Stimulated activated CD8-positive, alpha-beta memory T cell treated with anti-CD3 and anti-CD28 coated beads, Interleukin-7, amount 100 ng/mL, for 4 hours (primary cell): ENCODE measurements at regions not wholly inside any gene's neighbourhood (a gene's known extent, or its start where the extent isn't known, plus 50 kb on each side); places are given as distances from the start of the nearest gene placed in this dataset.
"Not testable (repeated sequence)": the region's sequence is repeated elsewhere in the genome, so short reads cannot be mapped to it uniquely, and the experiment has no call there.

Experiments used
- DNase-seq, 2 donors: peaks; one replicate each; pipeline ENCODE4 v3.0.0-alpha.2; 2020; ENCODE audit warnings: low read depth in 2 of 2

GRCh38 chr18:1412655-1413322, 508.1 kb downstream of the ADCYAP1 start:
- DNase-seq: no peak

GRCh38 chr18:1413323-1413675, 508.6 kb downstream of the ADCYAP1 start:
- no peak for DNase-seq

- DNase-seq: no peak
Observed at GRCh38 chr18:1416074-1416473, 511.4 kb downstream of the ADCYAP1 start.

GRCh38 chr18:1421502-1421901, 516.8 kb downstream of the ADCYAP1 start:
- DNase-seq: no peak

- no peak for DNase-seq
Observed at GRCh38 chr18:1422634-1423033, 518.0 kb downstream of the ADCYAP1 start.

- DNase-seq: no peak
Observed at GRCh38 chr18:1425679-1426078, 521.0 kb downstream of the ADCYAP1 start.

- DNase-seq: no peak
Observed at GRCh38 chr18:1435487-1435886, 530.8 kb downstream of the ADCYAP1 start.

GRCh38 chr18:1436199-1436598, 531.5 kb downstream of the ADCYAP1 start:
- no peak for DNase-seq

GRCh38 chr18:1438458-1438910, 533.8 kb downstream of the ADCYAP1 start:
- no peak for DNase-seq

- DNase-seq: no peak
Observed at GRCh38 chr18:1438967-1439366, 534.3 kb downstream of the ADCYAP1 start.

- not testable (repeated sequence) for DNase-seq
Observed at GRCh38 chr18:1444062-1444461, 539.4 kb downstream of the ADCYAP1 start.

- no peak for DNase-seq
Observed at GRCh38 chr18:1446765-1447164, 542.1 kb downstream of the ADCYAP1 start.

GRCh38 chr18:1452821-1453220, 548.1 kb downstream of the ADCYAP1 start:
- no peak for DNase-seq

- DNase-seq: no peak
Observed at GRCh38 chr18:1455605-1456004, 550.9 kb downstream of the ADCYAP1 start.

GRCh38 chr18:1458547-1458946, 553.9 kb downstream of the ADCYAP1 start:
- DNase-seq: no peak

GRCh38 chr18:1463981-1464380, 559.3 kb downstream of the ADCYAP1 start:
- no peak for DNase-seq

GRCh38 chr18:1464444-1465217, 560.0 kb downstream of the ADCYAP1 start:
- no peak for DNase-seq

- no peak for DNase-seq
Observed at GRCh38 chr18:1466035-1466434, 561.4 kb downstream of the ADCYAP1 start.

- DNase-seq: no peak
Observed at GRCh38 chr18:1467461-1467964, 562.8 kb downstream of the ADCYAP1 start.

- DNase-seq: no peak
Observed at GRCh38 chr18:1468550-1468949, 563.9 kb downstream of the ADCYAP1 start.

- no peak for DNase-seq
Observed at GRCh38 chr18:1475867-1476266, 571.2 kb downstream of the ADCYAP1 start.

GRCh38 chr18:1480309-1480708, 575.6 kb downstream of the ADCYAP1 start:
- no peak for DNase-seq

GRCh38 chr18:1481577-1481976, 576.9 kb downstream of the ADCYAP1 start:
- no peak for DNase-seq
